Esophagus squamous epithelium (tissue), 4 donors: ENCODE measurements at regions not wholly inside any gene's neighbourhood (a gene's known extent, or its start where the extent isn't known, plus 50 kb on each side); places are given as distances from the start of the nearest gene placed in this dataset.

Experiments used
- CTCF ChIP-seq, 6 experiments: fragments of 450-650 bp in 4 of 6; fragments of 200-600 bp in 2 of 6; sonication (generic) in 2 of 6; IDR thresholded peaks; one replicate each; pipeline ENCODE4 v1.5.1; 2016 to 2019; ENCODE audit warnings: antibody characterized with exemption in 6 of 6, mild to moderate bottlenecking in 4 of 6, moderate library complexity in 4 of 6
- POLR2A ChIP-seq, 4 donors: fragments of 450-650 bp; IDR thresholded peaks; one replicate each; pipeline ENCODE4 v1.6.1; 2017; ENCODE audit warnings: antibody characterized with exemption in 4 of 4, mild to moderate bottlenecking in 4 of 4, moderate library complexity in 3 of 4

GRCh38 chr6:5909721-5910120 is 97.0 kb downstream of the NRN1 start:
- TF ChIP-seq CTCF (IDR thresholded peaks at IDR 0.05): no peak
- TF ChIP-seq POLR2A (IDR thresholded peaks at IDR 0.05): no peak
